ENCODE measurements at regions not wholly inside any gene's neighbourhood (a gene's known extent, or its start where the extent isn't known, plus 50 kb on each side); places are given as distances from the start of the nearest gene placed in this dataset.
"Not testable (repeated sequence)": the region's sequence is repeated elsewhere in the genome, so short reads cannot be mapped to it uniquely, and the experiment has no call there.

- DNase-seq = no peak
Measured at GRCh38 chr13:50627111-50627510, 216.4 kb downstream of the DLEU7 start.

GRCh38 chr13:50628512-50628911 is 215.0 kb downstream of the DLEU7 start:
- DNase-seq = not testable (repeated sequence)

GRCh38 chr13:50629497-50629896 is 214.0 kb downstream of the DLEU7 start:
- DNase-seq = no peak

GRCh38 chr13:50629966-50630365 is 213.5 kb downstream of the DLEU7 start:
- DNase-seq = no peak

- no peak for DNase-seq
Measured at GRCh38 chr13:50631041-50631440, 212.5 kb downstream of the DLEU7 start.

GRCh38 chr13:50634339-50634738 is 209.2 kb downstream of the DLEU7 start:
- no peak for DNase-seq

GRCh38 chr13:50635504-50635903 is 208.0 kb downstream of the DLEU7 start:
- DNase-seq = no peak

GRCh38 chr13:50636007-50636704 is 207.3 kb downstream of the DLEU7 start:
- no peak for DNase-seq

- DNase-seq = no peak
Measured at GRCh38 chr13:50643060-50643459, 200.4 kb downstream of the DLEU7 start.

- DNase-seq = no peak
Measured at GRCh38 chr13:50644081-50644871, 199.2 kb downstream of the DLEU7 start.

GRCh38 chr13:50645092-50645491 is 198.4 kb downstream of the DLEU7 start:
- DNase-seq = no peak

GRCh38 chr13:50646070-50646469 is 197.4 kb downstream of the DLEU7 start:
- no peak for DNase-seq

GRCh38 chr13:50649211-50649610 is 194.3 kb downstream of the DLEU7 start:
- no peak for DNase-seq

- no peak for DNase-seq
Measured at GRCh38 chr13:50650592-50651504, 192.6 kb downstream of the DLEU7 start.

- no peak for DNase-seq
Measured at GRCh38 chr13:50651922-50652321, 191.6 kb downstream of the DLEU7 start.

GRCh38 chr13:50654331-50654730 is 189.2 kb downstream of the DLEU7 start:
- DNase-seq = no peak

- not testable (repeated sequence) for DNase-seq
Measured at GRCh38 chr13:50661881-50662280, 181.6 kb downstream of the DLEU7 start.

- DNase-seq = no peak
Measured at GRCh38 chr13:50664951-50665350, 178.5 kb downstream of the DLEU7 start.

- no peak for DNase-seq
Measured at GRCh38 chr13:50668049-50668448, 175.4 kb downstream of the DLEU7 start.

- DNase-seq = no peak
Measured at GRCh38 chr13:50668691-50669271, 174.7 kb downstream of the DLEU7 start.

GRCh38 chr13:50670272-50670671 is 173.2 kb downstream of the DLEU7 start:
- no peak for DNase-seq

- no peak for DNase-seq
Measured at GRCh38 chr13:50670847-50671496, 172.5 kb downstream of the DLEU7 start.

- no peak for DNase-seq
Measured at GRCh38 chr13:50671497-50671850, 172.0 kb downstream of the DLEU7 start.
